Chondrocyte (in vitro differentiated cells): ENCODE measurements at regions not wholly inside any gene's neighbourhood (a gene's known extent, or its start where the extent isn't known, plus 50 kb on each side); places are given as distances from the start of the nearest gene placed in this dataset.

Experiments
- DNase-seq: peaks from one replicate; pipeline ENCODE4 v3.0.0; 2021; ENCODE audit warnings: mixed read lengths, low spot score
- H3K27ac Mint-ChIP-seq: one replicate; pipeline ENCODE4 v1.8.0; 2021; ENCODE audit warnings: mild to moderate bottlenecking, moderate library complexity, mixed read lengths; ENCODE audit not compliant: unreplicated experiment
- H3K27me3 Mint-ChIP-seq: 2 replicates; pipeline ENCODE4 v1.8.0; 2021; ENCODE audit warnings: low read depth, mixed read lengths
- H3K36me3 Mint-ChIP-seq: 2 replicates; pipeline ENCODE4 v1.8.0; 2021; ENCODE audit warnings: low read depth, mixed read lengths
- H3K4me1 Mint-ChIP-seq: 2 replicates; pipeline ENCODE4 v1.8.0; 2021; ENCODE audit warnings: low read depth, mild to moderate bottlenecking, mixed read lengths
- H3K4me3 Mint-ChIP-seq: one replicate; pipeline ENCODE4 v1.8.0; 2021; ENCODE audit warnings: mild to moderate bottlenecking, moderate library complexity, mixed read lengths; ENCODE audit not compliant: unreplicated experiment
- H3K9me3 Mint-ChIP-seq: 2 replicates; pipeline ENCODE4 v1.8.0; 2021; ENCODE audit warnings: low read depth, mixed read lengths
- CTCF ChIP-seq: fragments of 200-600 bp; sonication (generic); IDR thresholded peaks from 2 replicates; pipeline ENCODE4 v1.5.0; 2021; ENCODE audit warnings: antibody characterized with exemption, mild to moderate bottlenecking, moderate library complexity

- Mint-ChIP-seq H3K27me3 (no peaks in the 10 kb centered on the region), H3K9me3 (no peaks in the 10 kb centered on the region), H3K4me3 (no peak overlapping the region)
These were observed 136.1 kb downstream of the TFAP2A start for GRCh38 chr6:10278746-10279145.

GRCh38 chr6:10276660-10277287 lies 138.1 kb downstream of the TFAP2A start:
- Mint-ChIP-seq H3K9me3 (no peaks in the 10 kb centered on the region), H3K4me1 (peaks cover 51% of the 10 kb centered on the region), H3K4me3 (no peak overlapping the region), H3K36me3 (no peaks in the 10 kb centered on the region), H3K27me3 (no peaks in the 10 kb centered on the region), H3K27ac (peak overlapping the region; percentile 57)
- no peak for DNase-seq
- TF ChIP-seq CTCF = no peak

More at GRCh38 chr6:10278746-10279145, 136.1 kb downstream of the TFAP2A start:
- no peak for TF ChIP-seq CTCF
- peaks cover 36% of the 10 kb centered on the region for H3K4me1 Mint-ChIP-seq
- no peaks in the 10 kb centered on the region for H3K36me3 Mint-ChIP-seq
- H3K27ac Mint-ChIP-seq = no peak overlapping the region
- no peak for DNase-seq

GRCh38 chr6:10276106-10276505 lies 138.8 kb downstream of the TFAP2A start:
- TF ChIP-seq CTCF = no peak
- H3K9me3 Mint-ChIP-seq = no peaks in the 10 kb centered on the region
- no peak for DNase-seq
- peaks cover 52% of the 10 kb centered on the region for H3K4me1 Mint-ChIP-seq
- peak overlapping the region; percentile 90 for H3K27ac Mint-ChIP-seq
- H3K36me3 Mint-ChIP-seq = no peaks in the 10 kb centered on the region
- no peak overlapping the region for H3K4me3 Mint-ChIP-seq
- no peaks in the 10 kb centered on the region for H3K27me3 Mint-ChIP-seq

- no peak overlapping the region for H3K4me3 Mint-ChIP-seq
- no peaks in the 10 kb centered on the region for H3K9me3 Mint-ChIP-seq
- H3K4me1 Mint-ChIP-seq = peaks cover 70% of the 10 kb centered on the region
- H3K36me3 Mint-ChIP-seq = no peaks in the 10 kb centered on the region
- H3K27ac Mint-ChIP-seq = no peak overlapping the region
- no peak for TF ChIP-seq CTCF
- H3K27me3 Mint-ChIP-seq = no peaks in the 10 kb centered on the region
- DNase-seq = no peak
These were observed 142.3 kb downstream of the TFAP2A start for GRCh38 chr6:10272591-10272990.

- Mint-ChIP-seq H3K9me3 (no peaks in the 10 kb centered on the region), H3K4me1 (peaks cover 64% of the 10 kb centered on the region), H3K36me3 (no peaks in the 10 kb centered on the region), H3K27me3 (no peaks in the 10 kb centered on the region), H3K27ac (no peak overlapping the region), H3K4me3 (no peak overlapping the region)
- DNase-seq = no peak
- no peak for TF ChIP-seq CTCF
These were observed 142.9 kb downstream of the TFAP2A start for GRCh38 chr6:10271982-10272381.
